Stimulated activated CD4-positive, alpha-beta T cell treated with anti-CD3 and anti-CD28 coated beads, Interleukin-1b, Interleukin-23, amount 100 ng/mL, for 4 hours (primary cell): ENCODE measurements at regions not wholly inside any gene's neighbourhood (a gene's known extent, or its start where the extent isn't known, plus 50 kb on each side); places are given as distances from the start of the nearest gene placed in this dataset.

ENCODE experiments used
- DNase-seq, 2 donors: peaks; one replicate each; pipeline ENCODE4 v3.0.0-alpha.2; 2020; ENCODE audit warnings: low read depth in 2 of 2

DNA sequence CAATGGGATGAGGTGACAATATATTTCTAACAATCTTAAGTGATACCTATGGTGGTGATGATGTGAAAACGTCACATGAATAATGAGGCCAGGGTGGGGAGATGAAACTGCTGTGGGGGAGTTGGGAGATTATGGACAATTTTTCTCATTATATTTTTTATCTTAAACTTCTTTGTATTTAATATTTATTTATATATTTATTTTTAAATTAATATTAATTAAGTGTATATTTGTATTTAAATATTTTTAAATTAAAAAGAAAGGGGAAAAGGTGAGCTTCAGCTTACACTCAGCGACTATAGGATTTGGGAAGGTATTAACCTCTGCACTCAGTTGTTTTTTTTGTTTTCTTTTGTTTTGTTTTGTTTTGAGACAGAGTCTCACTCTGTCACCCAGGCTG is 158.7 kb downstream of the PSMG1 start:
- DNase-seq: no peak

DNA sequence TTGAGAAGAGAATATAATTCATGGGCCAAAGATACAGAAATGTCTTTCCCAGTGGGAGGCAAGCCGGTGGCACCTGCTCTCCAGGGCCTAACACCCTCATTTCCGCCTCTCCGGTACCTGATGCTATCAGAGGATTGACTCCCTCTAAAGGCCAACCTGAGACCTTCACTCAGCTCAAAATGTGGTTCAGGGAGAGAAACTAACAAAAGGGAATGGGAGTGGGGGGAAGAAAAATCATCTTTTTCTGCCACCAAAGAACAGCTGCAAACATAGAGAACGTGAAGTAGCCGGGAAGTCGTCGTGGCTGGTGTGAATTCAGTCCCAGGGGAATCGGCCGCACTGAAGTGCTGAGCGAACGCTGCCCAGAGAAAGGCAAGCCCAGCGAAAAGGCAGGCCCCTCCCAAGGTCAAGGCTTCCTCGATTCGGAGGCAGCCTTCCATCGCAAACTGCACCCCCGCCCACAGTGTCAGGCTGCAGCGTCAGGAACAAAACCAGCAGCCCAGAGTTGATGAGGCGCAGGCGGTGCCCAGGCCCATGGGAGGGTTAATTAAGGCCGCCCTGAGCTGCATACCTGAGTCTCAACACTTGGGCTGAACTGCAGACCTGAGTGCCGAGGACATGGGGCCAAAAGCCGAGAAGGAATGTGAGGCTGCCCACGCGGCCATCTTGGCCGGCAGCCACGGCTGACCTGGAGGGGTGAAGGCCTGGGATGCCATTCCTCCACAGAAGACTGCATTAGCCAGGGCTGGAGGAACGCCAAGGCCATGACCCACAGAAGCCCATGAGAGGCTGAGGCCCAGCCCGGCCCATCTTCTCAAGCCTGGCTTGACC is 160.2 kb downstream of the PSMG1 start:
- DNase-seq: no peak

DNA sequence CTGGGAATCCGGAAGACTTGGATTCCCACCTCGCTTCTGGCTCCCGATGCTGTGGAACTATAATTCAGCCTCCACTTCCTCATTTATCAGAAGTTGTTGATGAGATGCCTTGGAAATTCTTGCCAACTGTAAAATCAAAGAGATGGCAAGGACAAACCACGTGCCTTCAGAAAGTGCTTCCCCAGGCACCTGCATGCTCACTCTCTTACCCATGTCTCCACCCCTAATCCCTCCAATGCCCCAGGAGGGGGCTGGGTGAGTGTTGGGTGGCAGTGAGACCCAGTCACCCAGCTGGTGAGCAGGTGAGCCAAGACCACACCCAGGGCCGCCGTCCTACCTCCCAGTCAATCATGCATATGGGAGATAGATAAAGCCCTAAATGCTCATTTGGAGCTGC is 160.8 kb downstream of the PSMG1 start:
- no peak for DNase-seq

DNA sequence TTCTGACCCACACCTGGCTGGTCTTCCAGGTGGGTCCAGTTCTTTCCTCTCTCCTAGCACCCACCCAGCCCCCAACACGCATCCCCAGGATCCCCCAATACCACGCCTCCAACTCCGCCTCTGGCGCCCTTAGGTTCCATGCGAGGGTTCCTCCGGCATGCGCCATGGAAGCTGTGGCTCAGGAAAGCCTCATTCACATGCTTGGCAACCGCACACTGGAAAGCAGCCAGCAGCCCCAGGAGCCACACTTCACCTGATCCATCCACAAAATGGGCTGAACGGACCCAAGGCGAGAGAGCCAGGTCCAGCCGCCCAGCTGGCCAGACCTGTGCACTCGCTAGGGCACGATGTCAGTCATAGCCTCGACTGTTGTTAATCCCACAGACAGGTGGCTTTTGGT is 161.2 kb downstream of the PSMG1 start:
- DNase-seq: no peak

DNA sequence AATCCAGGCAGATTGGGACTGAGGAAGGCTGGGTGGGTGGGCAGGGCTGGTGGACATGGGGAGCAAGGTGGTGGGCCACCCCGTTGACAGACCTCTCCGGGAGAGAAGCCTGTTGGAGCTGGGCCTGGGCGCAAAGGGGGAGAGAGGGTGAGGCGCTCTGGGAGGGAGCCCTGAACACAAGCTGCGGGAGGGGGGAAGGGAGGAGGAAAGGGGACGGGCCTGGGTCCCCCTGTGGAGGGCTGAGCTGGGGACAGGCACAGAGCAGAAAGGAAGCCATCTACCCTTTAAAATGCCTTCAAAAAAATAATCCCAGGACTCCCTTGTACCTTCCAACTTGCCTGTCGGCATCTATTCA is 161.8 kb downstream of the PSMG1 start:
- no peak for DNase-seq

DNA sequence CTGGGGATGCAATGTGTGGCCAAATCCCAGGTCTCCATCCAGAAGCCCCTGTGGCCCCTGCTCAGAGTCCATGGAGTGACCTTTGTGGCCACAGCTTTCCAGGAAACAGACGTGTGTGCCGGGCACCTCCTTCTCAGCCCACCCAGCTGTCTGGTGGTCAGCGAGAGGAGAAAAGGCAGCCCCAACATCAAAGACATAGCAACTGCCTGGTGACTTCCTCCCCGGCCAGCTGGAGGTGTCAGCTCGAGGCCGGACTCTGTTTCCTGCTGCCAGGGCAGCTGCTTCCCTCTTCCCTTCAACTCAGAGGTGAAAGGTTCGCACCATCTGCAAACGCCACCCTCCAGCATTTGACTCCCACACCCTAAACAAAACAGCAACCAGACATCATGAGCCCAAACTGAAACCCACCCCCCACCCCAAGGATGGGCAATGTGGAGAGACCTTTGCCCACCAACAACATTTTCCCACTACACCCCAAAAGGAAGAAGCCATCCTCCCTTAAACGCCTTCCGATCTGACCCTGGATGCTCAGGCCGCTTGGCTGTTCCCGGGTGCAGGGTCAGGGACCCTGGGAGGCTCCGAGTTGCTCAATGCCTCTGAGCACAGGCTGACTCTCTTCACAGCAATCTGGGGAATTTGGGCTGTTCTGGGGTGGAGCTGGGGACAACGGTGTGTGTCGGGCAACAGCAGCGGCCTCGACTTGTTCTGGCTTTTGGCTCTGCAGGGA is 162.3 kb downstream of the PSMG1 start:
- no peak for DNase-seq

DNA sequence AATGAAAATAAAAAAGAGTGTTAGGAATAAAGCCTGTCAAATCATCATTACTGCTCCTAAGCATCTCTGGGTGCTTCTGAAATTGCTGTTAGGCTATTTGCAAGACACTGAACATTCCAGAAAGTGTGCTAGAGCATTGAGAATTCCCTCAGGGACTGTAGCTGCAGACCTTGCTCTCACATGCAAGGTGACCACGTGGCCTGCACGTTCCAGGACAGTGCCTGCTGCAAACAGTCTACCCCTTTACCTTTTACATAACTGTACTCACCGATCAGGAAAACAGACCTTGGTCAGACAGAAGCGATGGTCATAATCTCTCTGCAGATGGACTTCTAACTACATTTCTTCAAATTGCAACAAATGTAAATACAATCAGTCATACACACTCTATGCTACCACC is 164.5 kb downstream of the PSMG1 start:
- no peak for DNase-seq

DNA sequence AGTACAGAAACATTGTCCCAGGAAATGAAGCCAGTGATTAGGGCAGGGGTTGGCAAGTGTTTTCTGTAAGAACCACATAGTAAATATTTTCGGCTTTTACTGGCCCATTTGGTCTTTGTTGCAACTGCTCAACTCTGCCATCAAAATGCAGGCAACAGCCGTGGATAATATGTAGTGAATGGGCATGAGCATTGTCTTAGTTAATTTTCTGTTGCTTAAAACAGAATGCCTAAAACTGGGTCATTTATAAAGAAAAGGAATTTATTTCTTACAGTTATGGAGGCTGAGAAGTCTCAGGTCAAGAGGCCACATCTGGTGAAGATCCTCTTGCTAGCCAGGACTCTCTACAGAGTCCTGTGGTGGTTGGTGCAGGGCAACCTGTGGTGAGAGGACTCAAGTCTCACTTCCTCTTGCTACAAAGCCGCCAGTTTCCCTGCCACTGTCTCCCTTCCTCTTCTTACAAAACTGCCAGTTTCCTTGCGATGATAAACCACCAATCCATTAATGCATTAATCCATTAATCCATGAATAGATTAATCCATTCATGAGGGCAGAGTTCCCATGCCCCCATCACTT is 166.4 kb downstream of the PSMG1 start:
- no peak for DNase-seq

DNA sequence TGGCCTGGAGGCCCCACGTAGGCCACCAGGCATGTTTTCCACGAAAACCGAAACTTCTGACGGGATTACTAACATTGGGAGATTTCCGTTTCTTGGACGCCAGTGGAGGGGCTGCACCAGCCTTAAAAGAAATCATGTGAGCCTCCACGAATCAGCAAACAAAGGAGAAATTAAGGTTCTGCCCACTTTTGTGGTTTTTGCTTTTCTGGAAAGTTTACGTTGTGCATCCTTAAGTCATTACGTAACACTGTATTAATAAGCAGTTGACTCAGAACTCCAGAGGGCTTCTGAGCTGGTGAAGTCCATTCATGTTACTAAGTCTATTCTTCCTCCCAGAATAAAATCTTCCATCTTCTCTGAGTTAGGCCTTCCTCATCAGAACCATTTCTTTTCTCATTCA is 168.5 kb downstream of the PSMG1 start:
- no peak for DNase-seq

DNA sequence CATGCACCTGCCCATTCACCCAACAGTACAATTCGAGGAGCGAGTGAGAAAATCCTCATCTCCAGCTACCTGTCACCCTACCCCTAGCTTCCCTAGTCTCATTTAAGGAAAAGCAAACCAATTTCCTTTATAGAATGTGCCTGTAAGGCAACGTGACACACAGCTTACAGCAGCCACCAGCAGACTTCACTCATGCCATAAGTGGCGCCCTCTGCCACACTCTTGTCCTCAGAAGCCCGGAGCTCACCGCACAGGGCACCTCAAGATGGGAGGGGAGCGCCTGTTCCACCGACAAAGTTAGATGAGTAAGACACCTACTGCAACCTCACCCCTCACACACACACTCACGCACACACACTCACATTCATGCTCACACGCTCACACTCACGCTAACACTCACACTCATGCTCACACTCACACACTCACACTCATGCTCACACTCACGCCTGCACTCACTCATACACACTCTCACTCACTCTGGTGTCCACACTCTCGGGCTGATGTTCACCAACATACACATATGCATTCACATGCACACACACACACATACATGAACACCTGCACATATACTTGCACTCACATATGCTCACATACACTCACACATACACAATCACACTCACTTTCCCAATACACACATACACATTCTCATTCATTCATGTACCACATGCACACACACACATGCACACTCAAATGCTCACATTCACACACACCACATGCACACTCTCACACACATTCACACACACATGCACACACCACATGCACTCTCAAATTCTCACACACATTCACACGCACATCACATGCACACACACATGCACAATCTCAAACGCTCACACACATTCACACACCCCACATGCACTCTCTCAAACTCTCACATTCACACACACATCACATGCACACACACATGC is 170.7 kb downstream of the PSMG1 start:
- DNase-seq: no peak

DNA sequence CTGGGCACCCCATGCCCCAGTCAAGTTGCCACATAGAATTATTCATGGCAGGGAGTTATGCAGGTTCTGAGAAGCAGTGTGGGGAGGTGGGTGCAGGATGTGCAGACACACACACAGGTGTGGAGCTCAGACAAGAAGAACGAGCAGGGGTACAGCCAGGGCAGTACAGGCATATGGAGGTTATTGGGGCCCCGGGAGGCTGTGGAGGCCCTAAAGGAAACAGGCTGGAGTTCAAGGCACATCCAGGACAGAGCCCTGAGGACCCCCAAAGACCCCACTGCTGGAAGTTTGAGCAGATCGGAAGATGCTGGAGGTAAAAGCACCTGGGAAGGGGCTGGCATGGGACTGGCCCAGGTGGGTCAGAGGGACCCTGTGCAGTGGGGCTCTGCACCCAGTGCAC is 171.3 kb downstream of the PSMG1 start:
- DNase-seq: no peak

DNA sequence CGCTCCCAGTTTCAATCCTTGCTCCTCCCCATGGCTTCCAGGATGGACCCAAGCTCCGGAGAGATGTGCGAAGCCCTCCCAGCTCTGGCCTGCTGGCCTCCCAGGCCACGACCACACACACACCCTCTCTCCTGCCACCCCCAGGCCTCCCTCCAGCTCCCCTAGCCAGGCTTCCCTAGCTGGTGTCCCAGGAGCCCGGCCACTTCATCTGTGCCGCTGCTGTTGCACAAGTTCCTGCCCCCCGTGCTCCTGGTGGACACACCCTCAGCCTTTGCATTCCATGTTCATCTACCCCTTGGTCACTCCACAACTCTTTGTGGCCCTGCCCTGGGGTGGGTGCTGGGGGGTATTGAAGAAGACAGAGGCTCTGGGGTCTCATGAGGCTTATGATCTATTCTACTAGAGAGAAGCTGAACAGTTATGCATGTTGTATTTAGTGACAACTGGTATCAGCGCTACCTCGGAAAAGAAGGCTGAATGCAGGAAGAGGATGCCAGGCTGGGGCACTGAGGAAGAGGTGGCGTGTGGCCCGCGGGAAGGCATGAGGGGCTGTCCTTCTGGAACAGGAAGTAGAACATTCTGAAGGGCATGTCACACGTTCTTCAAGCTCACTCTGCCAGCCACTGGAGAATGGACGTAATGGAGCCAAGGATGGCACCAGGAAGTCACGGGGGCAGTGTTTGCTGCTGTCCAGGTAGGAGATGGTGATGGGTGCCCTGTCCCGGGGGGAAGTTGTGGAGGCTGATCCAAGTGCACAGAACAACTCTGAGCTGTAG is 172.4 kb downstream of the PSMG1 start:
- no peak for DNase-seq

DNA sequence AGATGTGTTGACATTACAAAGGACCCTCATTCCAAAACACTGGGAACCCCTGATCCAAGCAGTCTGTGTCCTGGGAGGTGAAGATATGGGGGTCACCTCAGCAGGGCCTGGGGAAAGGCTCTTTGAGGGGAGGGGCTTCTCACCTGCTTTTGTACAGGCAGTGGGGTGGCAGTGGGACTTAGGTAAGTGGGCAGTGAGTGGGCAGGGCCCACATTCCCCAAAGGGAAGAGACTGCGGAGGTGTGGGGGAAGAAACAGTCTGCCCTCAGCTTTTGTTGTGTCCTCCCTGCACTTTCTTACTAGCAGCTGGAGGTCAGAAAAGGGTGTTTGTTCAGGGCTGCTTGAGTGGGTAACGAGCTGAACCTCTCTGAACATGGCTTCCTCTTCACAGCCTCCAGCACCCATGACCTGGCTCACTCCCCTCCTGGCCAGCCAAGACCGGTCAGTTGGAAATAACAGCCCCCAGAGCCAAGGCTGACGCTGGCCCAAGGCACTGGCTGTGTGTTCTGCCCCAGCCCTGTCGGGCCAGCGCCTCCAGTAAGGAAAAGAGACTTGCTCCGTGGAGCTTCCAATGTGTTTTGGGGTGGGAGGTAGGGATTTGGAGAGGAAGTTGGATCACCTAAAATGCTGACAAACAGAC is 173.5 kb downstream of the PSMG1 start:
- no peak for DNase-seq

DNA sequence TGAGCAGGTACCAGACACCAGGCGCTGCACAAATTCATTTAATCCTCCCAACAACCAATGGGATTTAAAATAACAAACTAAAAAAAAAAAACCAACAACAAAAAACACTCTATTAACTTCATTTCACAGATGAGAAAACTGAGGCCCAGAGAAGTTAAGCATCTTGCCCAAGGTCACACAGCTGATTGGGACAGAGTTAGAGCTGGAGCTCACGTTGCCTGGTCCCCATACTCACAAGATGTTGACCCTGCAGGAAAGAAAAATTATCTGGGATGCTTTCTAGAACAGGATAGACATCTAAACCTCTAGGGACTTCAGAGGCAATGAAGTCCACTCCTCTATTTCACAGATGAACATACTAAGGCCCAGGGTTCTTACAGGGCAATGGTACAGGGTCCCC is 175.3 kb downstream of the PSMG1 start:
- DNase-seq: no peak

DNA sequence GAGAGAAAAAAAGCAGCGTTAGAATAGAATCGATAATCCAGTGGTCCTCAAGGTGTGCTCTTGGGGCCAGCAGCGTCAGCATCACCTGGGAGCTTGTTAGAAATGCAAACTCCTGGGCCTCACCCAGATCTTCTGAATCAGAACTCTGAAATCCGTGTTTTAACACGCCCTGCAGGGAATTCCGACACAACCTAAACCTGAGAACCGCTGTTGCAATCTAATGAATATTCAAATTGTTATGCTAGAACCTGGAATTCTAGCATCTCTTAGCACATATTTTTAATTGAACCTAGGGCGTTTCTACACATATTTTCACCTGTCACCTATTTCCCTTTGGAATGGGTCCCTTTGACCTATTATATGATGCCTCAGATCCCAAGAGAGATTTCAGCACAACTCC is 175.7 kb downstream of the PSMG1 start:
- no peak for DNase-seq

DNA sequence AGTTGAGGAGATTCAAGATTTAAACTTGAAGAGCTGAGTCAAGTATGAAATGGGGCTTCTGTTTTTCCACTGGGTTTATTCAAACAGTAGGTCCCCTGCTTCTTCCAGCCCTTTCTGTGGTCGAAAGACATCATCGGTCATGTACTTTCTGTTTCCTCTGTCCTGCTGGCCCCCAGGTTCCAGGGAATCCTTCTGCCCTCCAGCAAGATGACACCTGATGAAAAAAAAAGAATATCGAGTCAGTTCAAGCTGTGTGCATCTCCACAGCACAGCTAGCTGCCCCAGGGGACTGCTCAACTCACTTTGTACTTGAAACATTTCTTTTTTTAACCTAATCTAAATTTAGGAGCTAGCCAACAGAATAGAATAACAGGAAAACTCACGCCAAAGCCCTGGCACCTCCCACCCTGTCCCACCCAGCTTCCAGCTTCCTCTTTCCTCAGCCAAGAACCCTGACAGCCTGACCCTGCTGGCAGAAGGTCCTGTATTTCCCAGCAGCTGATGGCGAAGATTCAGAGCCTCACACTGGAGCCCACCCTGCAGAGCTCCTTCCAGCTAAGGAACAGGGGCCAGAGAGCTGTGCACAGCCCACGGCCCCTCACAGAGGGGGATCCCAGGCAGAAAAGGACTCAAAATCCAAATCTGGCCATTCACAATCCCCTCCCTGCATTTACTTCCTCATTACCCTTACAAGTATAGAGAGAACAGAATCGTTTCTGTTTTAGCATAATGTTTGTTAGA is 176.5 kb downstream of the PSMG1 start:
- no peak for DNase-seq

DNA sequence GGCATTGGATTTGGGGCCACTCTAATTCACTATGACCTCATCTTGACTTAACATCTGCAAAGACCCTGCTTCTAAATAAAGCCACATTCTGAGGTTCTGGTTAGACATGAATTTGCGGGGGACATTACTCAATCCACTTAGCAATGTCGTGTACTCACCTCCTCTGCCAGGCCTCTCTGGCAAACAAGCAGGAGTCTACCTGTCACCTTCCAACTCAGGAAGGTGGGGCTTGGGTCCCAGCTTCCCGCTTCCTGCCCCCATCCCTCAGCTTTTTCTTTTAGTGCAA is 177.8 kb downstream of the PSMG1 start:
- no peak for DNase-seq

DNA sequence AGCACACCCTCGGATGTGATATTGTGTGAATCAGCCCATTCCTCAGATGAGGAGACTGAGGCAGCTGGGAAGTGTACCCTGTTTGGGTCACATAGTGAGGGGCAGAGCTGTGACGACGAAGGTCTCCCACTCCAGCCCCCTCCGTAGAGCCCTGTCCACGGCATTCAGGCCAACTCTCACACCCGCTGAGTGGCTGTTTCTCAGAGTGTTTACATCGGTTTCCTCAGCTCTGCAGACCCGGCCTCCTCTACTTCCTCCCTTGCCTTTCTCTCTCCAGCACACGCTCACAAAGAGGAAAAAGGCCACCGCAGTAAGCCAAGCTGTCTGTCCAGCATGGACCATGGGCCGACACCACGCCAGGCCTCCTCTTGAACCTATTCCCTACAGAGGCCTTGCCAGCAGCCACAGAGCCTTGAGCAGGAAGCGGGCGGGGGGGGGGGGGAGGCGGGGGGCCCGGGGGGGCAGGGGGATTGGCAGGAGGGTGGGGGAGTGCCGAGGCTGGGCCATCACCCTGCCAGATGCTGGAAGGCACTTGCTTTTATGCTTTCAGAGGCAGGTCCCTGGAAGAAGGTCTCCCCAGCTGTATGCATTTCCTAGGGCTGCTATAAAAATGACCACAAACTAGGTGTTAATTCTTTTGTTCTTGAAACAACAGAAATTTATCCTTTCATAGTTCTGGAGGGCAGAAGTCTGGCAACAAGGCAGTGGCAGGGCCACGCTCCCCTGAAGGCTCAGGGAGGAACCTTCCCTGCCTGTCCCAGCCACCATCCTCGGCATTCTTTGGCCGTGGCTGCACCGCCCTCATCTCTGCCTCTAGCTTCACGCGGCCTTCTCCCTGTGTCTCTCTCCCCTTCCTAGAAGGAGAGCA is 178.4 kb downstream of the PSMG1 start:
- no peak for DNase-seq

DNA sequence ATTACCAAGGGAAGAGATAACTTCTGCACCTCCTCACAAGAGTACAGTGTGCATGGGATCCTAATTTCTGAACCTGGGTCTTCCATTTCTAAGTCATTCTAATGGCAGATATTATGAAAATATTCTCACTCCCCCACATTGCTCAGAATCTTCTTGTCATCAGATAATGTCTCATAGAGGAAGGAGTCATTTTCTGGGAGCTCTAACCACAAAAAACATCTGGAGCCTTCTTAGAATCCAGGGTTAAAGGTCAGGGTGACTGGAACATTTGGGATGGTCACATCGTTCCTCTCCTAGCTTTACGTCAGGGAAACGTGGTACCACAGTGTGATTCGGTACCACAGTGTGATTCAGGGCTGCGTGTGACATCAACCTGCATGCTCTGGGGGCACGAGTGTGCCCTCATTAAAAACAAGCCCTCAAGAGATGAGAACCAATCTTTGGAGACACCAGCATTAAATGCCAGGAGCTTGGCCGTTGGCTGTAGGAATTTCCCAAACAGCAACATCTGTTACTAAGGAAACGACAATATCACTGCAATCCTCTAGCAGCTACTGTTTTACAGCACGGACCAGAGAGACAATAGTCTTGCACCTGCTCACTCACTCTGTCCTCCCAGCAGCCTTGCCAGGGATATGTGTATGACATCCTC is 179.1 kb downstream of the PSMG1 start:
- DNase-seq: no peak
